GM23338 (cell line): ENCODE measurements at regions not wholly inside any gene's neighbourhood (a gene's known extent, or its start where the extent isn't known, plus 50 kb on each side); places are given as distances from the start of the nearest gene placed in this dataset.

ENCODE experiments used
- ATAC-seq: fragments of 200-7000 bp; cut with Tn5 transposase; 3 replicates; pipeline ENCODE4 v1.9.1; 2020
- DNase-seq: peaks from one replicate; pipeline ENCODE4 v3.0.0-alpha.2; 2015; ENCODE audit warnings: low spot score
- H2AFZ ChIP-seq: fragments of 200-600 bp; sonication (generic); 2 replicates; pipeline ENCODE4 v1.8.0; 2016; ENCODE audit warnings: antibody characterized with exemption, mild to moderate bottlenecking, moderate library complexity
- H3F3A ChIP-seq: fragments of 200-600 bp; sonication (generic); replicated peaks from 2 replicates; pipeline ENCODE4 v1.8.0; 2017; ENCODE audit warnings: antibody characterized with exemption, mixed run types, low read depth
- H3K27ac ChIP-seq: fragments of 200-600 bp; sonication (generic); 2 replicates; pipeline ENCODE4 v1.6.1; 2016; ENCODE audit warnings: low read depth
- H3K27me3 ChIP-seq: fragments of 200-600 bp; sonication (generic); 2 replicates; pipeline ENCODE4 v1.8.0; 2016; ENCODE audit warnings: mild to moderate bottlenecking, mixed run types, moderate library complexity; ENCODE audit not compliant: insufficient read depth
- H3K36me3 ChIP-seq: fragments of 200-600 bp; sonication (generic); 2 replicates; pipeline ENCODE4 v1.8.0; 2016; ENCODE audit warnings: mild to moderate bottlenecking; ENCODE audit not compliant: insufficient read depth
- H3K4me1 ChIP-seq: fragments of 200-600 bp; sonication (generic); 2 replicates; pipeline ENCODE4 v1.8.0; 2016; ENCODE audit warnings: mild to moderate bottlenecking, moderate library complexity; ENCODE audit not compliant: insufficient read depth
- H3K4me2 ChIP-seq: fragments of 200-600 bp; sonication (generic); 2 replicates; pipeline ENCODE4 v1.7.1; 2017; ENCODE audit warnings: mixed run types
- H3K4me3 ChIP-seq: fragments of 200-600 bp; sonication (generic); 2 replicates; pipeline ENCODE4 v1.6.1; 2016; ENCODE audit warnings: mixed run types
- H3K79me2 ChIP-seq: fragments of 200-600 bp; sonication (generic); replicated peaks from 2 replicates; pipeline ENCODE4 v1.8.0; 2017; ENCODE audit warnings: mild to moderate bottlenecking; ENCODE audit not compliant: insufficient read depth
- H3K9me2 ChIP-seq: fragments of 200-600 bp; sonication (generic); 2 replicates; pipeline ENCODE4 v1.8.0; 2017; ENCODE audit not compliant: insufficient read depth
- H4K20me1 ChIP-seq: fragments of 200-600 bp; sonication (generic); replicated peaks from 2 replicates; pipeline ENCODE4 v1.8.0; 2017; ENCODE audit warnings: mild to moderate bottlenecking; ENCODE audit not compliant: insufficient read depth
- H3K27ac Mint-ChIP-seq: 2 replicates; pipeline ENCODE4 v1.8.0; 2020; ENCODE audit warnings: inconsistent platforms, mild to moderate bottlenecking, moderate library complexity, mixed read lengths
- H3K27me3 Mint-ChIP-seq: 3 replicates; pipeline ENCODE4 v1.8.0; 2022; ENCODE audit warnings: low read depth, mild to moderate bottlenecking, moderate library complexity, mixed read lengths, inconsistent platforms; ENCODE audit not compliant: insufficient read depth, poor library complexity
- H3K36me3 Mint-ChIP-seq: 3 replicates; pipeline ENCODE4 v1.8.0; 2021; ENCODE audit warnings: low read depth, mild to moderate bottlenecking, inconsistent platforms, moderate library complexity, mixed read lengths
- H3K4me1 Mint-ChIP-seq: 3 replicates; pipeline ENCODE4 v1.8.0; 2020; ENCODE audit warnings: mild to moderate bottlenecking, inconsistent platforms, mixed read lengths
- H3K4me3 Mint-ChIP-seq: 3 replicates; pipeline ENCODE4 v1.8.0; 2021; ENCODE audit warnings: moderate library complexity, mild to moderate bottlenecking, inconsistent platforms, mixed read lengths
- H3K9me3 Mint-ChIP-seq: 3 replicates; pipeline ENCODE4 v1.8.0; 2020; ENCODE audit warnings: moderate library complexity, mild to moderate bottlenecking, inconsistent platforms, mixed read lengths
- CREB1 ChIP-seq: fragments of 250-450 bp; sonication (Bioruptor Pico); IDR thresholded peaks from 2 replicates; pipeline ENCODE4 v1.5.0; 2020; ENCODE audit warnings: low read depth, mild to moderate bottlenecking, moderate library complexity
- EZH2 ChIP-seq: fragments of 200-600 bp; sonication (generic); IDR thresholded peaks from one replicate; pipeline ENCODE4 v1.8.0; 2017; ENCODE audit warnings: antibody characterized with exemption, mild to moderate bottlenecking, low read depth; ENCODE audit not compliant: unreplicated experiment
- TF ChIP-seq, protein P1 (sequence below): fragments of 250-450 bp; sonication (Bioruptor Pico); IDR thresholded peaks from 2 replicates; pipeline ENCODE4 v1.5.0; 2020; ENCODE audit warnings: mild to moderate bottlenecking, moderate library complexity
- TF ChIP-seq, protein P2 (sequence below): IDR thresholded peaks from 2 replicates; pipeline ENCODE4 v1.6.1; 2016; ENCODE audit warnings: antibody characterized with exemption
- TF ChIP-seq, protein P3 (sequence below), 2 experiments: fragments of 200-600 bp in 1 of 2; sonication (generic) in 1 of 2; conservative IDR thresholded peaks; 2 replicates each; pipeline versions ENCODE4 v1.5.1 to v1.6.1; 2016 to 2017; ENCODE audit warnings: antibody characterized with exemption in 2 of 2, low read depth in 2 of 2, mild to moderate bottlenecking in 2 of 2, moderate library complexity in 1 of 2

DNA sequence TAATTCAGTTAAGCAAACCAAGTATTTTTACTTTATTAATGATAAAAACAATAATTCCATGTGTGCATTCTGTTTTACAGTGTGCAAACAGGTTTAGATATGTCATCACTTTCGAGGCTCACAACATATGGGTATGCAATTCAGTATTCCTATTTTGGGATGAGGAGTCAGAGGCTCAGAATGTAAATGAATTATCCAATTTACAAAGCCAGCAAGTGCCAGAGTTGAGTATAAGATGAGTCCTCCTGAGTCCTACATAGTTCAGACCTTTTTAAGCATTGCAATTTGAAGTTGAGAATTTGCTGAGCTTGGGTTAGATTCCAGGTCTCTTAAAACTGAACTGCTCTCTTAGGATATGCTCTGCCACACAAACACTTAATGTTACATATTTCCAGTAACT, 424.2 kb upstream of the ROBO2 start (continued):
- TF ChIP-seq, protein P1, sequence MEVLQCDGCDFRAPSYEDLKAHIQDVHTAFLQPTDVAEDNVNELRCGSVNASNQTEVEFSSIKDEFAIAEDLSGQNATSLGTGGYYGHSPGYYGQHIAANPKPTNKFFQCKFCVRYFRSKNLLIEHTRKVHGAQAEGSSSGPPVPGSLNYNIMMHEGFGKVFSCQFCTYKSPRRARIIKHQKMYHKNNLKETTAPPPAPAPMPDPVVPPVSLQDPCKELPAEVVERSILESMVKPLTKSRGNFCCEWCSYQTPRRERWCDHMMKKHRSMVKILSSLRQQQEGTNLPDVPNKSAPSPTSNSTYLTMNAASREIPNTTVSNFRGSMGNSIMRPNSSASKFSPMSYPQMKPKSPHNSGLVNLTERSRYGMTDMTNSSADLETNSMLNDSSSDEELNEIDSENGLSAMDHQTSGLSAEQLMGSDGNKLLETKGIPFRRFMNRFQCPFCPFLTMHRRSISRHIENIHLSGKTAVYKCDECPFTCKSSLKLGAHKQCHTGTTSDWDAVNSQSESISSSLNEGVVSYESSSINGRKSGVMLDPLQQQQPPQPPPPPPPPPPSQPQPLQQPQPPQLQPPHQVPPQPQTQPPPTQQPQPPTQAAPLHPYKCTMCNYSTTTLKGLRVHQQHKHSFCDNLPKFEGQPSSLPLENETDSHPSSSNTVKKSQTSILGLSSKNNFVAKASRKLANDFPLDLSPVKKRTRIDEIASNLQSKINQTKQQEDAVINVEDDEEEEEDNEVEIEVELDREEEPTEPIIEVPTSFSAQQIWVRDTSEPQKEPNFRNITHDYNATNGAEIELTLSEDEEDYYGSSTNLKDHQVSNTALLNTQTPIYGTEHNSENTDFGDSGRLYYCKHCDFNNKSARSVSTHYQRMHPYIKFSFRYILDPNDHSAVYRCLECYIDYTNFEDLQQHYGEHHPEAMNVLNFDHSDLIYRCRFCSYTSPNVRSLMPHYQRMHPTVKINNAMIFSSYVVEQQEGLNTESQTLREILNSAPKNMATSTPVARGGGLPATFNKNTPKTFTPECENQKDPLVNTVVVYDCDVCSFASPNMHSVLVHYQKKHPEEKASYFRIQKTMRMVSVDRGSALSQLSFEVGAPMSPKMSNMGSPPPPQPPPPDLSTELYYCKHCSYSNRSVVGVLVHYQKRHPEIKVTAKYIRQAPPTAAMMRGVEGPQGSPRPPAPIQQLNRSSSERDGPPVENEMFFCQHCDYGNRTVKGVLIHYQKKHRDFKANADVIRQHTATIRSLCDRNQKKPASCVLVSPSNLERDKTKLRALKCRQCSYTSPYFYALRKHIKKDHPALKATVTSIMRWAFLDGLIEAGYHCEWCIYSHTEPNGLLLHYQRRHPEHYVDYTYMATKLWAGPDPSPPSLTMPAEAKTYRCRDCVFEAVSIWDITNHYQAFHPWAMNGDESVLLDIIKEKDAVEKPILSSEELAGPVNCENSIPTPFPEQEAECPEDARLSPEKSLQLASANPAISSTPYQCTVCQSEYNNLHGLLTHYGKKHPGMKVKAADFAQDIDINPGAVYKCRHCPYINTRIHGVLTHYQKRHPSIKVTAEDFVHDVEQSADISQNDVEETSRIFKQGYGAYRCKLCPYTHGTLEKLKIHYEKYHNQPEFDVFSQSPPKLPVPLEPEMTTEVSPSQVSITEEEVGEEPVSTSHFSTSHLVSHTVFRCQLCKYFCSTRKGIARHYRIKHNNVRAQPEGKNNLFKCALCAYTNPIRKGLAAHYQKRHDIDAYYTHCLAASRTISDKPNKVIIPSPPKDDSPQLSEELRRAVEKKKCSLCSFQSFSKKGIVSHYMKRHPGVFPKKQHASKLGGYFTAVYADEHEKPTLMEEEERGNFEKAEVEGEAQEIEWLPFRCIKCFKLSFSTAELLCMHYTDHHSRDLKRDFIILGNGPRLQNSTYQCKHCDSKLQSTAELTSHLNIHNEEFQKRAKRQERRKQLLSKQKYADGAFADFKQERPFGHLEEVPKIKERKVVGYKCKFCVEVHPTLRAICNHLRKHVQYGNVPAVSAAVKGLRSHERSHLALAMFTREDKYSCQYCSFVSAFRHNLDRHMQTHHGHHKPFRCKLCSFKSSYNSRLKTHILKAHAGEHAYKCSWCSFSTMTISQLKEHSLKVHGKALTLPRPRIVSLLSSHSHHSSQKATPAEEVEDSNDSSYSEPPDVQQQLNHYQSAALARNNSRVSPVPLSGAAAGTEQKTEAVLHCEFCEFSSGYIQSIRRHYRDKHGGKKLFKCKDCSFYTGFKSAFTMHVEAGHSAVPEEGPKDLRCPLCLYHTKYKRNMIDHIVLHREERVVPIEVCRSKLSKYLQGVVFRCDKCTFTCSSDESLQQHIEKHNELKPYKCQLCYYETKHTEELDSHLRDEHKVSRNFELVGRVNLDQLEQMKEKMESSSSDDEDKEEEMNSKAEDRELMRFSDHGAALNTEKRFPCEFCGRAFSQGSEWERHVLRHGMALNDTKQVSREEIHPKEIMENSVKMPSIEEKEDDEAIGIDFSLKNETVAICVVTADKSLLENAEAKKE, result no peak
- no peak for TF ChIP-seq EZH2

DNA sequence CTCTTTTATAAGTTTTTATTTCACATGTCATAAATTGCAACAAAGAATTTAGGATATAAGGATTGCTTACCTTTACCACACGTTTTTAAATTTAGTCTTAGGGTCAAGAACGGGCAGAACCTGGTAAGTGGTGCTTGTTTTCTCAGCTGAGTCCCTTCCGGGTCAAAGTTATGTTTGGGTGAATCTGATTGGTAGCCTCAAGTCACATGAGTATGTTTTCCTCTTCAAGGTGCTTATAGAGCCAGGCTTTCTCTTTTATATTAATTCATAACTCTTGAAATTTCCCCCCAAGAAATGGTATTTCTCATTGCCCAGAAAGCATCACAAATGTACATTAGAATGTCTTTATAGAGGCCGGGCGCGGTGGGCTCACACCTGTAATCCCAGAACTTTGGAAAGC, 415.7 kb upstream of the ROBO2 start:
- H3K27ac ChIP-seq, result no peak overlapping the region
- Mint-ChIP-seq H3K36me3 (no peaks in the 10 kb centered on the region), H3K4me3 (no peak overlapping the region), H3K27ac (no peak overlapping the region), H3K4me1 (no peaks in the 10 kb centered on the region), H3K27me3 (no peaks in the 10 kb centered on the region), H3K9me3 (no peaks in the 10 kb centered on the region)
- no peaks in the 10 kb centered on the region for H3K36me3 ChIP-seq
- no peak overlapping the region for H3K4me2 ChIP-seq
- no peak for ATAC-seq
- TF ChIP-seq, protein P1, result no peak
- TF ChIP-seq CREB1, result no peak
- TF ChIP-seq, protein P2, sequence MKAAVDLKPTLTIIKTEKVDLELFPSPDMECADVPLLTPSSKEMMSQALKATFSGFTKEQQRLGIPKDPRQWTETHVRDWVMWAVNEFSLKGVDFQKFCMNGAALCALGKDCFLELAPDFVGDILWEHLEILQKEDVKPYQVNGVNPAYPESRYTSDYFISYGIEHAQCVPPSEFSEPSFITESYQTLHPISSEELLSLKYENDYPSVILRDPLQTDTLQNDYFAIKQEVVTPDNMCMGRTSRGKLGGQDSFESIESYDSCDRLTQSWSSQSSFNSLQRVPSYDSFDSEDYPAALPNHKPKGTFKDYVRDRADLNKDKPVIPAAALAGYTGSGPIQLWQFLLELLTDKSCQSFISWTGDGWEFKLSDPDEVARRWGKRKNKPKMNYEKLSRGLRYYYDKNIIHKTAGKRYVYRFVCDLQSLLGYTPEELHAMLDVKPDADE, result no peak
- TF ChIP-seq, protein P3, sequence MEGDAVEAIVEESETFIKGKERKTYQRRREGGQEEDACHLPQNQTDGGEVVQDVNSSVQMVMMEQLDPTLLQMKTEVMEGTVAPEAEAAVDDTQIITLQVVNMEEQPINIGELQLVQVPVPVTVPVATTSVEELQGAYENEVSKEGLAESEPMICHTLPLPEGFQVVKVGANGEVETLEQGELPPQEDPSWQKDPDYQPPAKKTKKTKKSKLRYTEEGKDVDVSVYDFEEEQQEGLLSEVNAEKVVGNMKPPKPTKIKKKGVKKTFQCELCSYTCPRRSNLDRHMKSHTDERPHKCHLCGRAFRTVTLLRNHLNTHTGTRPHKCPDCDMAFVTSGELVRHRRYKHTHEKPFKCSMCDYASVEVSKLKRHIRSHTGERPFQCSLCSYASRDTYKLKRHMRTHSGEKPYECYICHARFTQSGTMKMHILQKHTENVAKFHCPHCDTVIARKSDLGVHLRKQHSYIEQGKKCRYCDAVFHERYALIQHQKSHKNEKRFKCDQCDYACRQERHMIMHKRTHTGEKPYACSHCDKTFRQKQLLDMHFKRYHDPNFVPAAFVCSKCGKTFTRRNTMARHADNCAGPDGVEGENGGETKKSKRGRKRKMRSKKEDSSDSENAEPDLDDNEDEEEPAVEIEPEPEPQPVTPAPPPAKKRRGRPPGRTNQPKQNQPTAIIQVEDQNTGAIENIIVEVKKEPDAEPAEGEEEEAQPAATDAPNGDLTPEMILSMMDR (conservative IDR thresholded peaks at IDR 0.05; ENCODE audit: low read depth in 2 of 2), result no peak
- no peak overlapping the region for H3K4me3 ChIP-seq
- no peaks in the 10 kb centered on the region for H4K20me1 ChIP-seq
- H3K27me3 ChIP-seq, result no peaks in the 10 kb centered on the region
- no peak for DNase-seq
- H3F3A ChIP-seq, result no peaks in the 10 kb centered on the region
- no peaks in the 10 kb centered on the region for H3K79me2 ChIP-seq
- no peaks in the 10 kb centered on the region for H3K4me1 ChIP-seq
- H2AFZ ChIP-seq, result no peak overlapping the region
- no peaks in the 10 kb centered on the region; the same call in 1 of the 2 replicates for H3K9me2 ChIP-seq
